MV-4-11 (cell line): ENCODE measurements at regions not wholly inside any gene's neighbourhood (a gene's known extent, or its start where the extent isn't known, plus 50 kb on each side); places are given as distances from the start of the nearest gene placed in this dataset.
"Not testable (repeated sequence)": the region's sequence is repeated elsewhere in the genome, so short reads cannot be mapped to it uniquely, and the experiment has no call there.

Experiments used
- DNase-seq: peaks from one replicate; lab custom pipeline; 2025; lab: John Stamatoyannopoulos, UW

GRCh38 chr1:182259968-182260367, 131.6 kb downstream of the GLUL start:
- DNase-seq = peak; percentile 78

GRCh38 chr1:182259229-182259872, 132.2 kb downstream of the GLUL start:
- peak; percentile 100 for DNase-seq

GRCh38 chr1:182257369-182258063, 134.1 kb downstream of the GLUL start:
- no peak for DNase-seq

GRCh38 chr1:182256931-182257330, 134.7 kb downstream of the GLUL start:
- DNase-seq = no peak

- DNase-seq = no peak
Measured at GRCh38 chr1:182255494-182255893, 136.1 kb downstream of the GLUL start.

GRCh38 chr1:182253319-182253860, 138.2 kb downstream of the GLUL start:
- DNase-seq = no peak

- no peak for DNase-seq
Measured at GRCh38 chr1:182251561-182251960, 140.0 kb downstream of the GLUL start.

- no peak for DNase-seq
Measured at GRCh38 chr1:182249201-182249676, 142.4 kb downstream of the GLUL start.

GRCh38 chr1:182248721-182249120, 142.9 kb downstream of the GLUL start:
- DNase-seq = no peak

- not testable (repeated sequence) for DNase-seq
Measured at GRCh38 chr1:182247813-182248212, 143.8 kb downstream of the GLUL start.

GRCh38 chr1:182246783-182247182, 144.8 kb downstream of the GLUL start:
- no peak for DNase-seq

- DNase-seq = no peak
Measured at GRCh38 chr1:182245040-182245439, 146.6 kb downstream of the GLUL start.

GRCh38 chr1:182244451-182244850, 147.1 kb downstream of the GLUL start:
- DNase-seq = no peak

- DNase-seq = no peak
Measured at GRCh38 chr1:182242641-182243040, 148.9 kb downstream of the GLUL start.

- no peak for DNase-seq
Measured at GRCh38 chr1:182240085-182240484, 151.5 kb downstream of the GLUL start.

GRCh38 chr1:182238421-182238820, 153.2 kb downstream of the GLUL start:
- DNase-seq = no peak

GRCh38 chr1:182237329-182237728, 154.3 kb downstream of the GLUL start:
- DNase-seq = no peak

GRCh38 chr1:182236651-182237077, 154.9 kb downstream of the GLUL start:
- no peak for DNase-seq

GRCh38 chr1:182235952-182236650, 155.5 kb downstream of the GLUL start:
- DNase-seq = peak; percentile 31

- no peak for DNase-seq
Measured at GRCh38 chr1:182235604-182235951, 156.0 kb downstream of the GLUL start.

- no peak for DNase-seq
Measured at GRCh38 chr1:182229921-182230491, 161.6 kb downstream of the GLUL start.

GRCh38 chr1:182229451-182229850, 162.1 kb downstream of the GLUL start:
- no peak for DNase-seq
